DND-41 (cell line): ENCODE measurements at regions not wholly inside any gene's neighbourhood (a gene's known extent, or its start where the extent isn't known, plus 50 kb on each side); places are given as distances from the start of the nearest gene placed in this dataset.
"Not testable (repeated sequence)": the region's sequence is repeated elsewhere in the genome, so short reads cannot be mapped to it uniquely, and the experiment has no call there.

Experiments
- ATAC-seq: fragments of 200-7000 bp; cut with Tn5 transposase; 3 replicates; pipeline ENCODE4 v1.9.1; 2021; ENCODE audit warnings: low read depth; ENCODE audit not compliant: insufficient read depth
- DNase-seq: peaks from one replicate; pipeline ENCODE4 v3.0.0-alpha.2; 2020
- H2AFZ ChIP-seq: 2 replicates; pipeline ENCODE4 v1.6.0; 2012; ENCODE audit warnings: low read depth, low read length
- H3K27ac ChIP-seq: 2 replicates; pipeline ENCODE4 v1.5.1; 2012; ENCODE audit warnings: low read length, inconsistent platforms
- H3K27me3 ChIP-seq: fragments of 200-600 bp; sonication (generic); 2 replicates; pipeline ENCODE4 v1.6.0; 2012; ENCODE audit warnings: low read length, mild to moderate bottlenecking, inconsistent platforms; ENCODE audit not compliant: insufficient read depth, poor library complexity
- H3K36me3 ChIP-seq: 2 replicates; pipeline ENCODE4 v1.5.1; 2012; ENCODE audit warnings: low read length, inconsistent platforms; ENCODE audit not compliant: insufficient read depth
- H3K4me1 ChIP-seq: 2 replicates; pipeline ENCODE4 v1.5.1; 2012; ENCODE audit warnings: mild to moderate bottlenecking, low read length; ENCODE audit not compliant: insufficient read depth
- H3K4me2 ChIP-seq: 2 replicates; pipeline ENCODE4 v1.6.0; 2012; ENCODE audit warnings: mild to moderate bottlenecking, moderate library complexity, low read length, inconsistent platforms; ENCODE audit not compliant: insufficient read depth
- H3K4me3 ChIP-seq, 2 experiments: fragments of 200-600 bp in 1 of 2; shearing (Covaris generic) in 1 of 2; 2 replicates each; pipeline ENCODE4 v1.5.1; 2012 to 2016; ENCODE audit warnings: inconsistent platforms in 2 of 2, low read length in 2 of 2, mild to moderate bottlenecking in 2 of 2, low read depth in 1 of 2, moderate library complexity in 1 of 2
- H3K79me2 ChIP-seq: 2 replicates; pipeline ENCODE4 v1.6.0; 2012; ENCODE audit warnings: low read length, inconsistent platforms; ENCODE audit not compliant: insufficient read depth
- H3K9ac ChIP-seq: 2 replicates; pipeline ENCODE4 v1.6.0; 2012; ENCODE audit warnings: low read depth, mild to moderate bottlenecking, inconsistent platforms, low read length, moderate library complexity
- H3K9me3 ChIP-seq: 2 replicates; pipeline ENCODE4 v1.5.1; 2012; ENCODE audit warnings: low read length, moderate library complexity, mild to moderate bottlenecking, inconsistent platforms; ENCODE audit not compliant: insufficient read depth, severe bottlenecking
- H4K20me1 ChIP-seq: 2 replicates; pipeline ENCODE4 v1.6.0; 2012; ENCODE audit warnings: low read length; ENCODE audit not compliant: insufficient read depth
- EZH2 ChIP-seq: IDR thresholded peaks from 3 replicates; pipeline ENCODE4 v1.6.1; 2012; ENCODE audit warnings: borderline replicate concordance, low read depth, mild to moderate bottlenecking, moderate library complexity, low read length, inconsistent platforms; ENCODE audit not compliant: severe bottlenecking
- TF ChIP-seq, protein P1 (sequence below): IDR thresholded peaks from 2 replicates; pipeline ENCODE4 v1.5.1; 2012; ENCODE audit warnings: borderline replicate concordance, low read length, moderate library complexity, mild to moderate bottlenecking; ENCODE audit not compliant: poor library complexity, severe bottlenecking; ENCODE audit errors: extremely low read depth

DNA sequence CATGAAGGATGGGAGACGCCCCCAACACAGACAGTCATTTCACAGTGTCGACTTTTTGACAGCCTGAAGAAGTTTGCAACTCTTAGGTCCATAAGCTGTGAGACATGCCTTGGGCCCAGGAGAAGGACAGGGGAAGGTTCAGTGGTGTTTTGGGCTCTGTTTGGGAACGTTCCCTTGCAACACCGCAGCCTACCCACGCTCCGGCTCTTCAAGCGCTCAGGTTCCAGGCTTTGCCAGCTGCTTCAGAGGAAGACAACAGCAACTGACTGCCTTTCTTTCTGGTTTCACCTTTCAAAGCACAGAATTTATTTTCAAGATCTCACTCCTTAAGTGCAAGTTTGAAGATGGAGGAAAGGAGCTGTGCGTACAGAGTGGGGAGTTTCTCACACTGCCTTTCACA lies 575.8 kb upstream of the B3GAT1 start:
- no peak overlapping the region for H3K4me2 ChIP-seq
- ATAC-seq, result no peak
- TF ChIP-seq EZH2, result no peak

DNA sequence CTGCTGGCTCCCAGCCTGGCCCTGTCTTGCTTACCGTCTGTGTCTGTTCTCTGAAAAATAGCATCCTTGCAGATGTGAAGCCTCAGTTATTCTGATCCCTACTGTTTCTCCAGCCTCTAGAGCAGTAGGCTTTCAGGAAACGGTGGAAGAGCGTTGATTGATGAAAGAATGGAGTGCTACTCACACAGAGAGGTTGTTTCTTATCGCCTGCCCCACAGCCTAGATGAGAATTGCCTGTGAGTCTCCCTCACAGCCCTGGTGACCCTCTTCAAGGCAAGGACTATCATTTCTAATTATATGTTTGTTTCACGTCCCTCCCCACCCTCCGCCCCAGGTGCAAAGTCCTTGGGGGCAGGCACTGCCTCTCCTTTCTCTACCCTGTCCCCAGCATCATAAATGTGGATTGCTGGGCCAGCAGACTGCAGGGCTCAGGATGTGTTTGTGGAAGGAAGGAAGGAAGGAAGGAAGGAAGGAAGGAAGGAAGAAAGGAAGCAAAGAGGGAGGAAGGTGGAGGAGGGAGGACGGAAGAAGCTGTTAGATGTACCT lies 575.3 kb upstream of the B3GAT1 start:
- Histone ChIP-seq H2AFZ (no peak overlapping the region), H3K4me1 (no peaks in the 10 kb centered on the region), H3K4me3 (no peak overlapping the region), H3K27me3 (peaks cover 12% of the 10 kb centered on the region), H3K9ac (no peak overlapping the region), H4K20me1 (no peaks in the 10 kb centered on the region), H3K36me3 (no peaks in the 10 kb centered on the region), H3K9me3 (no peaks in the 10 kb centered on the region), H3K79me2 (no peaks in the 10 kb centered on the region), H3K4me2 (no peak overlapping the region), H3K27ac (no peak overlapping the region)
- TF ChIP-seq EZH2, result no peak
- TF ChIP-seq, protein P1, sequence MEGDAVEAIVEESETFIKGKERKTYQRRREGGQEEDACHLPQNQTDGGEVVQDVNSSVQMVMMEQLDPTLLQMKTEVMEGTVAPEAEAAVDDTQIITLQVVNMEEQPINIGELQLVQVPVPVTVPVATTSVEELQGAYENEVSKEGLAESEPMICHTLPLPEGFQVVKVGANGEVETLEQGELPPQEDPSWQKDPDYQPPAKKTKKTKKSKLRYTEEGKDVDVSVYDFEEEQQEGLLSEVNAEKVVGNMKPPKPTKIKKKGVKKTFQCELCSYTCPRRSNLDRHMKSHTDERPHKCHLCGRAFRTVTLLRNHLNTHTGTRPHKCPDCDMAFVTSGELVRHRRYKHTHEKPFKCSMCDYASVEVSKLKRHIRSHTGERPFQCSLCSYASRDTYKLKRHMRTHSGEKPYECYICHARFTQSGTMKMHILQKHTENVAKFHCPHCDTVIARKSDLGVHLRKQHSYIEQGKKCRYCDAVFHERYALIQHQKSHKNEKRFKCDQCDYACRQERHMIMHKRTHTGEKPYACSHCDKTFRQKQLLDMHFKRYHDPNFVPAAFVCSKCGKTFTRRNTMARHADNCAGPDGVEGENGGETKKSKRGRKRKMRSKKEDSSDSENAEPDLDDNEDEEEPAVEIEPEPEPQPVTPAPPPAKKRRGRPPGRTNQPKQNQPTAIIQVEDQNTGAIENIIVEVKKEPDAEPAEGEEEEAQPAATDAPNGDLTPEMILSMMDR, result no peak
- DNase-seq, result no peak
- no peak for ATAC-seq

More for the DNA sequence above, 575.8 kb upstream of the B3GAT1 start:
- Histone ChIP-seq H3K9me3 (no peaks in the 10 kb centered on the region), H3K36me3 (no peaks in the 10 kb centered on the region), H2AFZ (no peak overlapping the region), H3K27me3 (peaks cover 12% of the 10 kb centered on the region), H3K9ac (no peak overlapping the region), H3K27ac (no peak overlapping the region), H3K79me2 (no peaks in the 10 kb centered on the region), H3K4me1 (no peaks in the 10 kb centered on the region), H4K20me1 (no peaks in the 10 kb centered on the region), H3K4me3 (no peak overlapping the region)
- DNase-seq, result no peak

DNA sequence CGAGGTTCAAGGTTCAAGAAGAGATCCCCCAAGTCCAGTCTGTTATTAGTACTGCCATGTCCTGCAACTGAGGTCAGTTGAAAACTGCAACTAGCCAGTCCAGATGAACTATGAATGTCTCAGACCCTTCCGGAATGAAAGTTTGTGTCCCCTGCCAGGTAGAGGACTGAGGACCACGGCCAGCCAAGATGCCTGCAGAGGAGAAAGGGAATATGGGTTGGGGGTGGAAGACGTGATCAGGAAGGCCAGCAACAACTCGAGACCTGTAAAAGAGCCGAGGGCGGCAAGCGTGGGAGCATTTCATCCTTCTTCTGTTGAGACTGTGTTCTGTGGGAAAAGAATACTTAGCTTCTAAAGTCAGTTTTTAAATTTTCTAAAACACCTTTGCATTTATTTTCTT lies 572.4 kb upstream of the B3GAT1 start:
- no peaks in the 10 kb centered on the region for H3K79me2 ChIP-seq
- DNase-seq (no peak), ATAC-seq (no peak)

DNA sequence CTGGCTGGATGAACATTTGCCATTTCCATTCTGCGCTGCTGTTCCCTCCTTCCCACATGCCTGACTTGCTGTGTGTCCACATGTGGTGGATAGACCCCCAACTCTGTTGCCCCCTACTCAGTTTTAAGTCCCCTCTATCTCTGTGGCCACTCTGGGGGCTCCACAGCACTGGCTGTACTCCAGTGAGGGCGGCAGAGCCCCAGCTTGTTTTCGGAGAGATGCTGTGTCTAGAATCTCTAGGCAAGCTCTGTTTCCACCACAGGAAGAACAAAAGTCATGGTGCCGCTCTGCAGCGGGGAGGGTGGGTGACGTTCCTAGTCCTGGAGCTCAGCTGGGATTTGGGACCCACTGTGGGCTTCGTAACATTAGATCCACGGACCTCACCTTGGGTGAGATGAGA lies 570.4 kb upstream of the B3GAT1 start:
- H3K9me3 ChIP-seq, result not testable (repeated sequence)

More for the DNA sequence above, 572.4 kb upstream of the B3GAT1 start:
- no peaks in the 10 kb centered on the region for H3K9me3 ChIP-seq
- H4K20me1 ChIP-seq, result no peaks in the 10 kb centered on the region
- no peaks in the 10 kb centered on the region for H3K36me3 ChIP-seq
- H3K4me1 ChIP-seq, result no peaks in the 10 kb centered on the region
- no peak overlapping the region for H3K27ac ChIP-seq
- no peak overlapping the region for H2AFZ ChIP-seq
- TF ChIP-seq, protein P1, result no peak
- TF ChIP-seq EZH2, result no peak
- no peak overlapping the region for H3K4me3 ChIP-seq
- H3K27me3 ChIP-seq, result peaks cover 19% of the 10 kb centered on the region
- H3K9ac ChIP-seq, result no peak overlapping the region
- no peak overlapping the region for H3K4me2 ChIP-seq

More for the DNA sequence above, 570.4 kb upstream of the B3GAT1 start:
- not testable (repeated sequence) for H3K4me2 ChIP-seq, H3K79me2 ChIP-seq, H3K9ac ChIP-seq, H3K36me3 ChIP-seq, H3K4me3 ChIP-seq, H4K20me1 ChIP-seq, H3K27ac ChIP-seq, H2AFZ ChIP-seq, DNase-seq, H3K4me1 ChIP-seq, ATAC-seq
- peaks cover 14% of the 10 kb centered on the region for H3K27me3 ChIP-seq
